ENCODE measurements at regions not wholly inside any gene's neighbourhood (a gene's known extent, or its start where the extent isn't known, plus 50 kb on each side); places are given as distances from the start of the nearest gene placed in this dataset.

- TF ChIP-seq CTCF (IDR thresholded peaks at IDR 0.05) = no peak
- no peak for TF ChIP-seq EZH2 (IDR thresholded peaks at IDR 0.05)
These were observed 57.5 kb upstream of the PPP1R3C start for GRCh38 chr10:91690412-91690811.
